Hepatocyte (in vitro differentiated cells): ENCODE measurements at regions not wholly inside any gene's neighbourhood (a gene's known extent, or its start where the extent isn't known, plus 50 kb on each side); places are given as distances from the start of the nearest gene placed in this dataset.

Source experiments
- EZH2phosphoT487 ChIP-seq: fragments of 200-600 bp; sonication (generic); IDR thresholded peaks from one replicate; pipeline ENCODE4 v1.6.1; 2018; ENCODE audit warnings: antibody characterized with exemption, mild to moderate bottlenecking, low read depth, moderate library complexity; ENCODE audit not compliant: unreplicated experiment, severe bottlenecking
- TF ChIP-seq, protein P1 (sequence below): fragments of 200-600 bp; sonication (generic); IDR thresholded peaks from 2 replicates; pipeline ENCODE4 v1.5.1; 2016; ENCODE audit warnings: antibody characterized with exemption, mild to moderate bottlenecking; ENCODE audit not compliant: poor library complexity

DNA sequence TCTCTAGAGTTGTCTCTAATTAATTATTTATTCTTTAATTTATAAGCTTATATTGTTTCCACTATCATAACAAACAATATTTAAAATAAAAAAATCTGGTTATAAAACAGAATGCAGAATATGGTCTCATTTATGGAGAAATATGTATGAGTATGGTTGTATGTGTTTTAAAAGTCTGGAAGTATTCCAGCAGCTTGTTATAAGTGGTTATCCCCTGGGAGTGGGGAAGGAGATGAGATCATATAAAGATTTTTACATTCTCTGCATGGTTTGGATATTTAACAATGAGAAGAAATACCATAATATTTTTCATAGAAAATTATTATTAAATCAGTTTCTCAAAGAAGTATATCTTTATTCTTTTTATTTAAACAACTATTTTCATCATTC is 135.4 kb upstream of the MB21D2 start:
- TF ChIP-seq, protein P1, sequence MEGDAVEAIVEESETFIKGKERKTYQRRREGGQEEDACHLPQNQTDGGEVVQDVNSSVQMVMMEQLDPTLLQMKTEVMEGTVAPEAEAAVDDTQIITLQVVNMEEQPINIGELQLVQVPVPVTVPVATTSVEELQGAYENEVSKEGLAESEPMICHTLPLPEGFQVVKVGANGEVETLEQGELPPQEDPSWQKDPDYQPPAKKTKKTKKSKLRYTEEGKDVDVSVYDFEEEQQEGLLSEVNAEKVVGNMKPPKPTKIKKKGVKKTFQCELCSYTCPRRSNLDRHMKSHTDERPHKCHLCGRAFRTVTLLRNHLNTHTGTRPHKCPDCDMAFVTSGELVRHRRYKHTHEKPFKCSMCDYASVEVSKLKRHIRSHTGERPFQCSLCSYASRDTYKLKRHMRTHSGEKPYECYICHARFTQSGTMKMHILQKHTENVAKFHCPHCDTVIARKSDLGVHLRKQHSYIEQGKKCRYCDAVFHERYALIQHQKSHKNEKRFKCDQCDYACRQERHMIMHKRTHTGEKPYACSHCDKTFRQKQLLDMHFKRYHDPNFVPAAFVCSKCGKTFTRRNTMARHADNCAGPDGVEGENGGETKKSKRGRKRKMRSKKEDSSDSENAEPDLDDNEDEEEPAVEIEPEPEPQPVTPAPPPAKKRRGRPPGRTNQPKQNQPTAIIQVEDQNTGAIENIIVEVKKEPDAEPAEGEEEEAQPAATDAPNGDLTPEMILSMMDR, result no peak
- TF ChIP-seq EZH2phosphoT487, result no peak
